ENCODE measurements at regions not wholly inside any gene's neighbourhood (a gene's known extent, or its start where the extent isn't known, plus 50 kb on each side); places are given as distances from the start of the nearest gene placed in this dataset.

DNA sequence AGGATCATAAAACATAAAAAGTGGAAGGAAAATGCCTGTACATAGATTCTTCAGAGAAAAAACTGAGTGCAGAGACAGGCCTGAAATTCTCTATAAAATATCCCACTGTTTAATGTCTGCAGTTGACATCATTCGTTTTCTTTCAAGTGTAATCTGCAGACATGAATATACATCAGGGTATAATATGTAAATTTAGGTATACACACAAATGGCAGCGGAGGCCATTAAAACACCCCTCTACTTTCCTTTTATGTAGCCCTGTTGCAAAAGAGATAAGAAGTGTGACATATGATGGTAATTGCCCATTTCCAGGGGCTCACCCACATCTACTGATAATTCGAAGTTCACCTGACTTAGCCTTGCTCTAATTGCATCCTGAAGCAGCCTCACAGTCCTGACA lies 164.3 kb downstream of the SLC24A2 start:
- Histone ChIP-seq H3K27me3 (peaks cover 0 to 8% (median 0%) of the 10 kb centered on the region in 7 donors), H3K36me3 (no peaks in the 10 kb centered on the region), H3K4me1 (no peaks in the 10 kb centered on the region), H3K4me3 (no peak overlapping the region), H3K9me3 (no peaks in the 10 kb centered on the region), H3K27ac (no peak overlapping the region)
- TF ChIP-seq, protein P1, sequence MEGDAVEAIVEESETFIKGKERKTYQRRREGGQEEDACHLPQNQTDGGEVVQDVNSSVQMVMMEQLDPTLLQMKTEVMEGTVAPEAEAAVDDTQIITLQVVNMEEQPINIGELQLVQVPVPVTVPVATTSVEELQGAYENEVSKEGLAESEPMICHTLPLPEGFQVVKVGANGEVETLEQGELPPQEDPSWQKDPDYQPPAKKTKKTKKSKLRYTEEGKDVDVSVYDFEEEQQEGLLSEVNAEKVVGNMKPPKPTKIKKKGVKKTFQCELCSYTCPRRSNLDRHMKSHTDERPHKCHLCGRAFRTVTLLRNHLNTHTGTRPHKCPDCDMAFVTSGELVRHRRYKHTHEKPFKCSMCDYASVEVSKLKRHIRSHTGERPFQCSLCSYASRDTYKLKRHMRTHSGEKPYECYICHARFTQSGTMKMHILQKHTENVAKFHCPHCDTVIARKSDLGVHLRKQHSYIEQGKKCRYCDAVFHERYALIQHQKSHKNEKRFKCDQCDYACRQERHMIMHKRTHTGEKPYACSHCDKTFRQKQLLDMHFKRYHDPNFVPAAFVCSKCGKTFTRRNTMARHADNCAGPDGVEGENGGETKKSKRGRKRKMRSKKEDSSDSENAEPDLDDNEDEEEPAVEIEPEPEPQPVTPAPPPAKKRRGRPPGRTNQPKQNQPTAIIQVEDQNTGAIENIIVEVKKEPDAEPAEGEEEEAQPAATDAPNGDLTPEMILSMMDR (IDR thresholded peaks at IDR 0.05), result no peak
- DNase-seq, result no peak
- ATAC-seq, result no peak
- WGBS, 2 donors, result 71 to 76% methylated on average over 3 of the region's 3 CpGs
- intact Hi-C loops (cut with DNase I), result no loop called here

DNA sequence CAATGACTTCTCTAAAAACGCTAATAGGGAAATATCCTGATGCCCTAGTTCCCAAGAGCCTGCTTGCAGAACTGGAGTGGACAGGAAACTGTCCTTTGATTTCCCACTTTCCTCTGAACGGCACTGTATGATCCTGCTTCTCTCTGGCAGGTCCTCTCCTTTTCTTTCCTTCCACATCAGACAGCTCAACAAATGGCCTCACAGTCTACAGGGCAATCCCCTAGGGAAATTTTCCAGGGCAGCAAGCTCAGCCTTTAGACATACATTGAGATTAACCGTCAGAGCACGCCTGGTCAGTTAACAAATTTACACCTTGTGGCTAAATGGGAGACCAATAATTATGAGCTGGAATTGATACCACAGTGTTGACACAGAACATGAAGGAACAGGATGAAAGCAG lies 164.9 kb downstream of the SLC24A2 start:
- H3K27me3 ChIP-seq, result peaks cover 0 to 8% (median 0%) of the 10 kb centered on the region in 7 donors
- no peak overlapping the region for H3K27ac ChIP-seq
- no peak overlapping the region for H3K4me3 ChIP-seq
- intact Hi-C loops (cut with DNase I), result no loop called here
- no peak for ATAC-seq
- TF ChIP-seq, protein P1 (IDR thresholded peaks at IDR 0.05), result no peak
- DNase-seq, result no peak
- no peaks in the 10 kb centered on the region for H3K9me3 ChIP-seq
- WGBS, 2 donors, result 37 to 51% methylated on average over 4 of the region's 4 CpGs
- H3K4me1 ChIP-seq, result no peaks in the 10 kb centered on the region
- H3K36me3 ChIP-seq, result no peaks in the 10 kb centered on the region

DNA sequence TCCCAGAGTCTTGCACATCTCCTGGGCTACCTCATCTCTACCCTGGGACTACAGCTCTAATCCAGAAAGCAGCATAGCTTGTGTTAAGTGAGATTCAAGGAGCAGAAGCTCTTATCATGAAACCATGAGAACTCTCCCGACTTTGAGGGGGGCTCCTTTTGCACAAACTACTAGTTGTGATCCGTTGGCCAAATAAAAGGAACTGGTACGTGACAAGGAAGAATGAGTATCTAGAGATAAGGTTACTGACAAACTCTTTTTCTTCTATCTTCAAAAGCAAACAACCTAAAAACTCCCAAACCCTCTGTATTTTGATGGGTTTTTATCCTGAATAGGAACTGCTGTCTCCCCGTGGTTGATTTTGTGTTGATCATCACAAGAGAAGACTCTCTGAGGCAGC lies 168.5 kb downstream of the SLC24A2 start:
- H3K9me3 ChIP-seq, result no peaks in the 10 kb centered on the region
- WGBS, 2 donors, result 41 to 50% methylated on average over 4 of the region's 4 CpGs
- TF ChIP-seq, protein P1 (IDR thresholded peaks at IDR 0.05), result no peak

DNA sequence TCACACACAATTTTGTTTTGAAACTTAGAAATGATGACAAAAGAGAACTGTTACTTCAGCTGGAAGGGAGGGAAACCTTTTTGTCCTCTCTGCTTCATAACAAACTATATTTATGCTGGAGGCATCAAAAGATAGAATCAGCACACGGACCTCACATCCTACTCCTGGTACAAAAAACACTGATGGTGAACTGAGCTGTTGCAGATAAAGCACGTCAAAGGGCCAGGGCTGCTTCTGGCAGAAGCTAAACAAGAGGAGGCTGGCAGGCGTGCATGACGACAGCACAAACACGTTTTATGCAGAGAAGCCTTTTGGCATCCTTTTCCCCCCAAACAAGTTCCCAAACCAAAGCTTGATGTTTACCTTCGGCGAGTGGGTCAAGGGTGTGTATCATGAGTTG lies 169.6 kb downstream of the SLC24A2 start:
- Histone ChIP-seq H3K36me3 (no peaks in the 10 kb centered on the region), H3K27ac (no peak overlapping the region), H3K9me3 (no peaks in the 10 kb centered on the region), H3K4me3 (no peak overlapping the region), H3K4me1 (no peaks in the 10 kb centered on the region), H3K27me3 (peaks cover 0 to 8% (median 0%) of the 10 kb centered on the region in 7 donors)
- ATAC-seq (no peak), DNase-seq (no peak)
- TF ChIP-seq, protein P1 (IDR thresholded peaks at IDR 0.05), result no peak
- WGBS, 2 donors, result 56 to 65% methylated on average over 7 of the region's 7 CpGs
- intact Hi-C loops (cut with DNase I), result no loop called here

More for the DNA sequence above, 168.5 kb downstream of the SLC24A2 start:
- Histone ChIP-seq H3K36me3 (no peaks in the 10 kb centered on the region), H3K27ac (no peak overlapping the region), H3K4me3 (no peak overlapping the region), H3K4me1 (no peaks in the 10 kb centered on the region), H3K27me3 (peaks cover 0 to 8% (median 0%) of the 10 kb centered on the region in 7 donors)
- no peak for ATAC-seq
- no peak for DNase-seq
- intact Hi-C loops (cut with DNase I), result no loop called here
